ENCODE measurements at regions not wholly inside any gene's neighbourhood (a gene's known extent, or its start where the extent isn't known, plus 50 kb on each side); places are given as distances from the start of the nearest gene placed in this dataset.

DNA sequence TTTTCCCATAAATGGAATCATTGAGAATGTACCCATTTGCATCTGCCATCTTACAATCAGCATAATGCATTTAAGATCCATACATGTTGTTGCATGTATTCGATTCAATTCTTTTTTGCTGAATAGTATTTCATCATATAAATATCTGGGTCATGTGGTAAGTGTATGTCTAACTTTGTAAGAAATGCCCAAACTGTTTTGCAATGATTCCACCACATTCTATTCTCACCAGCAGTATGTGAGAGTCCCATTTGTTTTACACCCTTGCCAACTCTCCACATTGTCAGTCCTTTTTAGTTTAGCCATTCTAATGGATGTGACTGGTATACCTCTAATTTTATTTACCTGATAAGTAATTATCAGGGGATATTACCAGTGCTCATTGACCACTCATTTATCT is 115.8 kb upstream of the PBX1 start (continued):
- TF ChIP-seq EP300 (IDR thresholded peaks at IDR 0.05; ENCODE audit: borderline replicate concordance in 1 of 2, control insufficient read depth in 1 of 2, low read depth in 2 of 2, low read length in 2 of 2) (no peak), POLR2A (IDR thresholded peaks at IDR 0.05; ENCODE audit: low read depth, low read length) (no peak)

DNA sequence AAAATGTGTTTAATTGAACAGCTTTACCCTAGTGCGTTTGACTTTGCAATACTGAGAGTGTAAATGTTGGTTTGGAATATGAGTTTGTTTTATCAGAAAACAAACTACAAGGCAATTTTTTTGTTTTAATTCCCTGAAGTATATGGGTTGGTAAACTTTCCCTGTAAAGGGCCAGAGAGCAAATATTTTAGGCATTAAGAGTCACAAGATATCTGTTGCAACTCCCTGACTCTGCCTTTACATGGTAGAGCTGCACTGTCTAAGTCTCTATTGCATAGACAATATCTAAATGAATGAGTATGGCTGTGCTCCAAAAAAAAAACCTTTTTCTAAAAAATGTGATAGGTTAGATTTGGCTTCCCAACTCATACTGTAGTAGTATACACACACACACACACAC is 115.1 kb upstream of the PBX1 start:
- no peaks in the 10 kb centered on the region for H3K36me3 ChIP-seq (ENCODE audit: control insufficient read depth in 2 of 2, insufficient read depth in 2 of 2, low read length in 1 of 2)
- no peak overlapping the region for H2AFZ ChIP-seq (ENCODE audit: control insufficient read depth, low read depth, low read length)
- no peak overlapping the region for H3K4me3 ChIP-seq
- no peak for ATAC-seq
- BruUV-seq (replicated peaks): no TSS peak
- in situ Hi-C loops (cut with MboI) (no loop called here), intact Hi-C loops (cut with micrococcal nuclease; ENCODE audit: unreplicated experiment) (no loop called here)
- POLR2A ChIA-PET: no interaction called here
- H3K9ac ChIP-seq (ENCODE audit: control insufficient read depth, insufficient read depth, low read length): no peak overlapping the region
- SMC1A ChIA-PET (ENCODE audit: uncharacterized antibody, unreplicated experiment): no interaction called here
- RAD21 ChIA-PET (ENCODE audit: unreplicated experiment): no interaction called here
- CTCF ChIA-PET: interaction anchor here (1.5 kb wide), 1 partner anchor 10 kb away, joined by 3 read pairs; no protein-coding TSS in a partner anchor
- WGBS (ENCODE audit: insufficient coverage, insufficient replicate concordance, low lambda C conversion rate, missing lambda C conversion rate): 0% methylated on average over 1 of the region's 1 CpG
- no peak for DNase-seq (ENCODE audit: low read depth, low spot score)
- H3K4me2 ChIP-seq (ENCODE audit: control insufficient read depth, insufficient read depth): no peak overlapping the region
- TF ChIP-seq TCF3 (IDR thresholded peaks at IDR 0.05; ENCODE audit: borderline replicate concordance, insufficient read depth, low read depth, low read length) (no peak), TARDBP (IDR thresholded peaks at IDR 0.05; ENCODE audit: borderline replicate concordance) (no peak), CHD4 (IDR thresholded peaks at IDR 0.05) (no peak), IRF3 (IDR thresholded peaks at IDR 0.05) (no peak), EED (IDR thresholded peaks at IDR 0.05; ENCODE audit: low read depth) (no peak), ZSCAN29 (IDR thresholded peaks at IDR 0.05) (no peak), CHD2 (IDR thresholded peaks at IDR 0.05; ENCODE audit: borderline replicate concordance, low read depth, low read length) (no peak), SPI1 (IDR thresholded peaks at IDR 0.05; ENCODE audit: borderline replicate concordance, insufficient read depth, low read depth, low read length) (no peak)
- TF ChIP-seq, protein P1, sequence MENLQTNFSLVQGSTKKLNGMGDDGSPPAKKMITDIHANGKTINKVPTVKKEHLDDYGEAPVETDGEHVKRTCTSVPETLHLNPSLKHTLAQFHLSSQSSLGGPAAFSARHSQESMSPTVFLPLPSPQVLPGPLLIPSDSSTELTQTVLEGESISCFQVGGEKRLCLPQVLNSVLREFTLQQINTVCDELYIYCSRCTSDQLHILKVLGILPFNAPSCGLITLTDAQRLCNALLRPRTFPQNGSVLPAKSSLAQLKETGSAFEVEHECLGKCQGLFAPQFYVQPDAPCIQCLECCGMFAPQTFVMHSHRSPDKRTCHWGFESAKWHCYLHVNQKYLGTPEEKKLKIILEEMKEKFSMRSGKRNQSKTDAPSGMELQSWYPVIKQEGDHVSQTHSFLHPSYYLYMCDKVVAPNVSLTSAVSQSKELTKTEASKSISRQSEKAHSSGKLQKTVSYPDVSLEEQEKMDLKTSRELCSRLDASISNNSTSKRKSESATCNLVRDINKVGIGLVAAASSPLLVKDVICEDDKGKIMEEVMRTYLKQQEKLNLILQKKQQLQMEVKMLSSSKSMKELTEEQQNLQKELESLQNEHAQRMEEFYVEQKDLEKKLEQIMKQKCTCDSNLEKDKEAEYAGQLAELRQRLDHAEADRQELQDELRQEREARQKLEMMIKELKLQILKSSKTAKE (IDR thresholded peaks at IDR 0.05; ENCODE audit: low read depth, poor library complexity, severe bottlenecking): no peak
- H3K4me1 ChIP-seq (ENCODE audit: control insufficient read depth, insufficient read depth, low read length): no peaks in the 10 kb centered on the region
- no peaks in the 10 kb centered on the region for H4K20me1 ChIP-seq (ENCODE audit: control insufficient read depth, insufficient read depth)
- H3K27ac ChIP-seq (ENCODE audit: control insufficient read depth, insufficient read depth): no peak overlapping the region
- H3K79me2 ChIP-seq (ENCODE audit: control insufficient read depth, insufficient read depth, low read length): no peaks in the 10 kb centered on the region
- H3K27me3 ChIP-seq (replicated peaks in 1 of 2; ENCODE audit: control insufficient read depth in 2 of 2, insufficient read depth in 2 of 2, low read length in 1 of 2): no peaks in the 10 kb centered on the region
- no peak for FAIRE-seq
- no peaks in the 10 kb centered on the region for H3K9me3 ChIP-seq (replicated peaks; ENCODE audit: control insufficient read depth, insufficient read depth, low read length)
